Naive thymus-derived CD8-positive, alpha-beta T cell (primary cell): ENCODE measurements at regions not wholly inside any gene's neighbourhood (a gene's known extent, or its start where the extent isn't known, plus 50 kb on each side); places are given as distances from the start of the nearest gene placed in this dataset.
"Not testable (repeated sequence)": the region's sequence is repeated elsewhere in the genome, so short reads cannot be mapped to it uniquely, and the experiment has no call there.

Experiments
- ATAC-seq, 2 donors: fragments of 150-1000 bp; cut with Tn5 transposase in 1 of 2; sonication (Bioruptor Pico), chemical (Tn5 transposase) in 1 of 2; 1 replicate in 1 of 2; 2 replicates in 1 of 2; pipeline ENCODE4 v1.10.0; 2021; ENCODE audit warnings: mild to moderate bottlenecking in 2 of 2, moderate library complexity in 2 of 2
- POLR2A ChIA-PET: fragments of 350-600 bp; sonication (Branson Sonifier 250); formaldehyde crosslinking; loops from one replicate; lab custom pipeline; 2021; ENCODE audit warnings: antibody characterized with exemption; lab: Charles Lee
- DNase-seq, 10 donors: peaks; one replicate each; pipeline versions ENCODE4 v3.0.0 to v3.0.0-alpha.2; 2020 to 2022
- H3K27ac Mint-ChIP-seq, 10 donors: one replicate each; pipeline ENCODE4 v1.8.0; 2020 to 2022; ENCODE audit warnings: mild to moderate bottlenecking in 10 of 10, mixed read lengths in 10 of 10, moderate library complexity in 4 of 10, inconsistent platforms in 1 of 10
- H3K27me3 Mint-ChIP-seq, 5 donors: one replicate each; pipeline ENCODE4 v1.8.0; 2021 to 2022; ENCODE audit warnings: mixed read lengths in 5 of 5
- H3K36me3 Mint-ChIP-seq, 3 donors: one replicate each; pipeline ENCODE4 v1.8.0; 2020 to 2022; ENCODE audit warnings: mixed read lengths in 3 of 3, mild to moderate bottlenecking in 2 of 3, inconsistent platforms in 1 of 3
- H3K4me1 Mint-ChIP-seq, 4 donors: one replicate each; pipeline ENCODE4 v1.8.0; 2021 to 2022; ENCODE audit warnings: mixed read lengths in 4 of 4
- H3K4me3 Mint-ChIP-seq, 10 donors: one replicate each; pipeline ENCODE4 v1.8.0; 2020 to 2022; ENCODE audit warnings: mild to moderate bottlenecking in 10 of 10, mixed read lengths in 10 of 10, moderate library complexity in 6 of 10, inconsistent platforms in 1 of 10
- H3K9me3 Mint-ChIP-seq, 9 donors: one replicate each; pipeline ENCODE4 v1.8.0; 2020 to 2022; ENCODE audit warnings: mixed read lengths in 9 of 9, mild to moderate bottlenecking in 3 of 9, inconsistent platforms in 1 of 9, moderate library complexity in 1 of 9

GRCh38 chrX:89099587-89099986, 352.6 kb downstream of the CPXCR1 start:
- POLR2A ChIA-PET, H3K36me3 Mint-ChIP-seq, H3K4me1 Mint-ChIP-seq, ATAC-seq, H3K27me3 Mint-ChIP-seq, H3K4me3 Mint-ChIP-seq, H3K27ac Mint-ChIP-seq, DNase-seq: not testable (repeated sequence)
- H3K9me3 Mint-ChIP-seq, result peaks cover 0 to 37% (median 3%) of the 10 kb centered on the region in 9 donors

GRCh38 chrX:89124985-89125384, 378.0 kb downstream of the CPXCR1 start:
- Mint-ChIP-seq H3K36me3 (peaks cover 0 to 7% (median 0%) of the 10 kb centered on the region in 3 donors), H3K4me3 (no peak overlapping the region), H3K27me3 (no peaks in the 10 kb centered on the region), H3K9me3 (peaks cover 0 to 20% (median 11%) of the 10 kb centered on the region in 9 donors), H3K4me1 (no peaks in the 10 kb centered on the region), H3K27ac (no peak overlapping the region)
- ATAC-seq, result no peak
- POLR2A ChIA-PET, result no interaction called here
- no peak for DNase-seq
